Liver (tissue), 7 donors: ENCODE measurements at regions not wholly inside any gene's neighbourhood (a gene's known extent, or its start where the extent isn't known, plus 50 kb on each side); places are given as distances from the start of the nearest gene placed in this dataset.
"Not testable (repeated sequence)": the region's sequence is repeated elsewhere in the genome, so short reads cannot be mapped to it uniquely, and the experiment has no call there.

Experiments
- DNase-seq: peaks from one replicate; pipeline ENCODE4 v3.0.0-alpha.2; 2017; ENCODE audit warnings: low spot score
- H3K27ac ChIP-seq, 2 donors: one replicate each; pipeline ENCODE4 v1.7.0; 2013; ENCODE audit warnings: inconsistent platforms in 2 of 2, low read length in 2 of 2, control low read depth in 1 of 2, low read depth in 1 of 2, mild to moderate bottlenecking in 1 of 2
- H3K27me3 ChIP-seq, 4 donors: one replicate each; pipeline versions ENCODE4 v1.6.1 to v1.7.0; 2013; ENCODE audit warnings: low read length in 3 of 4, inconsistent platforms in 1 of 4, mild to moderate bottlenecking in 1 of 4, moderate library complexity in 1 of 4; ENCODE audit not compliant: control insufficient read depth in 4 of 4, insufficient read depth in 4 of 4
- H3K36me3 ChIP-seq, 4 donors: one replicate each; pipeline versions ENCODE4 v1.6.1 to v1.7.0; 2013; ENCODE audit warnings: low read length in 3 of 4, mild to moderate bottlenecking in 3 of 4, low read depth in 1 of 4, moderate library complexity in 1 of 4; ENCODE audit not compliant: control insufficient read depth in 4 of 4, insufficient read depth in 3 of 4
- H3K4me1 ChIP-seq, 4 donors: one replicate each; pipeline versions ENCODE4 v1.6.1 to v1.7.0; 2013; ENCODE audit warnings: low read length in 3 of 4, mild to moderate bottlenecking in 3 of 4, moderate library complexity in 1 of 4; ENCODE audit not compliant: control insufficient read depth in 4 of 4, insufficient read depth in 4 of 4
- H3K4me3 ChIP-seq, 3 donors: one replicate each; pipeline versions ENCODE4 v1.6.1 to v1.7.0; 2013; ENCODE audit warnings: low read length in 3 of 3, control low read depth in 1 of 3, low read depth in 1 of 3, mild to moderate bottlenecking in 1 of 3
- H3K9ac ChIP-seq, 2 donors: one replicate each; pipeline ENCODE4 v1.7.0; 2013; ENCODE audit warnings: low read length in 2 of 2, mild to moderate bottlenecking in 2 of 2, moderate library complexity in 2 of 2, control low read depth in 1 of 2, low read depth in 1 of 2
- H3K9me3 ChIP-seq, 4 donors: one replicate each; pipeline versions ENCODE4 v1.6.1 to v1.7.0; 2013; ENCODE audit warnings: low read length in 3 of 4; ENCODE audit not compliant: control insufficient read depth in 4 of 4
- ATF3 ChIP-seq: IDR thresholded peaks from 2 replicates; pipeline ENCODE4 v1.6.1; 2016; ENCODE audit warnings: antibody characterized with exemption
- EGR1 ChIP-seq, 2 donors: IDR thresholded peaks; 2 replicates each; pipeline ENCODE4 v1.6.1; 2016 to 2018; ENCODE audit warnings: antibody characterized with exemption in 2 of 2, low read depth in 2 of 2
- FOXA2 ChIP-seq: IDR thresholded peaks from 2 replicates; pipeline ENCODE4 v1.6.1; 2016; ENCODE audit warnings: antibody characterized with exemption
- GABPA ChIP-seq, 2 donors: IDR thresholded peaks in 1 of 2; conservative IDR thresholded peaks in 1 of 2; 2 replicates each; pipeline ENCODE4 v1.6.1; 2016; ENCODE audit warnings: antibody characterized with exemption in 2 of 2, mild to moderate bottlenecking in 1 of 2, moderate library complexity in 1 of 2
- HNF4A ChIP-seq, 2 donors: conservative IDR thresholded peaks; 2 replicates each; pipeline ENCODE4 v1.6.1; 2016; ENCODE audit warnings: antibody characterized with exemption in 2 of 2, mild to moderate bottlenecking in 2 of 2
- HNF4G ChIP-seq: IDR thresholded peaks from 2 replicates; pipeline ENCODE4 v1.6.1; 2016; ENCODE audit warnings: antibody characterized with exemption
- JUND ChIP-seq, 2 donors: IDR thresholded peaks; 2 replicates each; pipeline ENCODE4 v1.6.1; 2016; ENCODE audit warnings: antibody characterized with exemption in 2 of 2
- RAD21 ChIP-seq, 2 donors: IDR thresholded peaks; 2 replicates each; pipeline ENCODE4 v1.6.1; 2016; ENCODE audit warnings: antibody characterized with exemption in 2 of 2, mild to moderate bottlenecking in 2 of 2
- RXRA ChIP-seq, 2 donors: IDR thresholded peaks; 2 replicates each; pipeline ENCODE4 v1.6.1; 2017 to 2018; ENCODE audit warnings: antibody characterized with exemption in 2 of 2, mild to moderate bottlenecking in 1 of 2
- SP1 ChIP-seq: IDR thresholded peaks from 2 replicates; pipeline ENCODE4 v1.6.1; 2018; ENCODE audit warnings: antibody characterized with exemption, mild to moderate bottlenecking
- TAF1 ChIP-seq: conservative IDR thresholded peaks from 2 replicates; pipeline ENCODE4 v1.6.1; 2016; ENCODE audit warnings: antibody characterized with exemption, mild to moderate bottlenecking
- YY1 ChIP-seq: IDR thresholded peaks from 2 replicates; pipeline ENCODE4 v1.6.1; 2016; ENCODE audit warnings: antibody characterized with exemption, mild to moderate bottlenecking
- ZBTB33 ChIP-seq: IDR thresholded peaks from 2 replicates; pipeline ENCODE4 v1.6.1; 2016; ENCODE audit warnings: antibody characterized with exemption
- WGBS: extraction: QIAGEN DNeasy Blood & Tissue Kit; methylation state at CpG from one replicate; pipeline ENCODE4 v1.1.7; 2013; 5-methylcytosine and 5-hydroxymethylcytosine counted together
- TF ChIP-seq, protein P1 (sequence below): IDR thresholded peaks from 2 replicates; pipeline ENCODE4 v1.6.1; 2016; ENCODE audit warnings: antibody characterized with exemption
- donor health status: healthy.
- donor health status: healthy.
- donor health status: healthy.
- donor health status: healthy.

DNA sequence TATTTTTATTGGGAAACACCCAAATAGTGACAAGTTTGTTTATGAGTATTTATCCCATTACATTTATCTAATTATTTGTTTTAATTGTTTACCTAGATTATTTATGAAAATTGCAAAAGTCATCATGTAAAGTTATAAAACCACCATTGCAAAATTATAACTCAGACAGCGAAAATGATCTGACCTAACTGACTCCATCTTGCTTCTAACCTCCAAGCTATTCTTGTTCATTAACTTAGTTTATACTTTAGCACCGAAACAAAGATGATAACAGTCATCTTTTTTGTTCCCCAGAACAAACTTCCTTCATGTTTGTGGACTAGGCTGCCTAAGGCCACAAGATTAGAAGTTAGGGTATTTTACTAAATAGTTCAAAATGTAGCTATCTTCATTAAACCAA lies 190.8 kb downstream of the FASLG start:
- Histone ChIP-seq H3K9me3 (no peaks in the 10 kb centered on the region), H3K4me3 (no peak overlapping the region), H3K36me3 (no peaks in the 10 kb centered on the region), H3K9ac (no peak overlapping the region), H3K27ac (no peak overlapping the region), H3K4me1 (no peaks in the 10 kb centered on the region), H3K27me3 (no peaks in the 10 kb centered on the region)
- no peak for DNase-seq
- no peak for TF ChIP-seq TAF1
- TF ChIP-seq SP1: no peak
- no peak for TF ChIP-seq FOXA2
- WGBS: 96% methylated on average over 2 of the region's 2 CpGs

- DNase-seq: no peak
- TF ChIP-seq SP1: no peak
- no peak overlapping the region for H3K9ac ChIP-seq
These were observed 192.2 kb downstream of the FASLG start for GRCh38 chr1:172851077-172851476.

DNA sequence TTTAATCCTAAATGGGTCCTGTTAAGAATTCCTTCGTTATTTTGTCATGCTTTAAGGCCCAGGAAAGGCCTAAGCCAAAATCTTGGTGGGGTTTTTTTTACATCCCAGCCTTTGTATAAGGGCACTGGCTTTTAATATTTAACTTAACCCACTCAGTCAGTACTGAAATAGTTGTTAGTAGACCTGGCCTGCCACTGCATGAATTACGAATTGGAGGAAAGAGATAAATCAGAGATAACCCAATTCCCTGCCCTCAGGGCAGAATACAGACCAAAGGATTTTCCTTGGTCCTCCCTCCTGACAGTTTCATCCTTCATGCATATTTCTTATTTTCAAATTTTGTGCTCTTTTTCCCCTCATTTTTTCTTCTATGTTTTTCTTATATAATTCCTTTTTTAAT lies 193.0 kb downstream of the FASLG start:
- no peaks in the 10 kb centered on the region for H3K4me1 ChIP-seq
- TF ChIP-seq RAD21 (IDR thresholded peaks at IDR 0.05): no peak
- TF ChIP-seq YY1: no peak
- no peaks in the 10 kb centered on the region for H3K27me3 ChIP-seq
- H3K36me3 ChIP-seq: no peaks in the 10 kb centered on the region
- no peak for DNase-seq
- no peak overlapping the region for H3K4me3 ChIP-seq
- no peaks in the 10 kb centered on the region for H3K9me3 ChIP-seq
- WGBS: 59% methylated on average over 2 of the region's 2 CpGs
- no peak overlapping the region for H3K9ac ChIP-seq
- H3K27ac ChIP-seq: no peak overlapping the region

More at GRCh38 chr1:172851077-172851476, 192.2 kb downstream of the FASLG start:
- no peaks in the 10 kb centered on the region for H3K4me1 ChIP-seq
- H3K27ac ChIP-seq: no peak overlapping the region
- no peaks in the 10 kb centered on the region for H3K27me3 ChIP-seq
- WGBS: 84% methylated on average over 8 of the region's 8 CpGs
- H3K4me3 ChIP-seq: no peak overlapping the region
- H3K9me3 ChIP-seq: no peaks in the 10 kb centered on the region
- H3K36me3 ChIP-seq: no peaks in the 10 kb centered on the region

DNA sequence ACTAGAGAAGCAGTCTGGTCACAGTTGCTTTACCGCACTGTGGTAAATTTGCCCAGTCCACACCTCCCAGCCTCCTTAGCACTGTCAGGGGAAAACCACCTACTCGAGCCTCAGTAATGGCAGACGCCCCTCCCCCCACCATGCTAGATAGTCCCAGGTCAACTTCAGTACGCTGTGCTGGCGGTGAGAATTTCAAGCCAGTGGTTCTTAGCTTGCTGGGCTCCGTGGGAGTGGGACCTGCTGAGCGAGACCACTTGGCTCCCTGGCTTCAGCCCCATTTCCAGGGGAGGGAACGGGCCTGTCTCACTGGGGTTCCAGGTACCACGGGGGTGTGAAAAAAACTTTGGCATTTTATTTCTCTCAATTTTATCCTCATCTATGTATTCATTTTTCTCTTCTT lies 194.8 kb downstream of the TNFSF18 start:
- not testable (repeated sequence) for DNase-seq, H3K27me3 ChIP-seq, H3K36me3 ChIP-seq, H3K27ac ChIP-seq, H3K9ac ChIP-seq, H3K4me1 ChIP-seq, H3K9me3 ChIP-seq, H3K4me3 ChIP-seq
- 86% methylated on average over 9 of the region's 9 CpGs for WGBS

DNA sequence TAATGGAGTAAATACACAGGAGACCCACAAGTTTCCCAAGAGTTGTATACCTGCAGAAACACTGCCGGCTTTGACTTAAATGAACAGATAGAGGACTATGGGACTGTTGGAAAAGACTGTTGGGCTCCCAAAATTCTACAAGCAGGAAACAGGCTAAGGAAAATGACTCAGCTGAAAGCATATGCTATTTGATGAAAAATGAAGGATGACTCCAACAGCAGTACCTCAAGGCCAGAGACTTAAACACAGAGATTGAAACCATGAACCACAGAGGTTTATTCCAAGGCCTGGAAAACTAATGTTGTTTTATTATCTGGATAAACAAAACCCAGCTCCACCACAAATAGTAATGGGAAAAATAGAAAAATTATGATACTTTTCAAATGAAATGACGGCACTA lies 187.7 kb downstream of the TNFSF18 start:
- H3K9me3 ChIP-seq: no peaks in the 10 kb centered on the region
- no peaks in the 10 kb centered on the region for H3K27me3 ChIP-seq
- no peak for DNase-seq
- no peaks in the 10 kb centered on the region for H3K4me1 ChIP-seq
- H3K9ac ChIP-seq: no peak overlapping the region
- 96% methylated on average over 2 of the region's 2 CpGs for WGBS
- no peaks in the 10 kb centered on the region for H3K36me3 ChIP-seq
- no peak overlapping the region for H3K27ac ChIP-seq
- no peak overlapping the region for H3K4me3 ChIP-seq
- no peak for TF ChIP-seq ATF3
- no peak for TF ChIP-seq RAD21 (IDR thresholded peaks at IDR 0.05)
- no peak for TF ChIP-seq YY1
- no peak for TF ChIP-seq EGR1 (IDR thresholded peaks at IDR 0.05; ENCODE audit: low read depth in 2 of 2)
- no peak for TF ChIP-seq RXRA (IDR thresholded peaks at IDR 0.05)
- no peak for TF ChIP-seq TAF1
- no peak for TF ChIP-seq HNF4A (conservative IDR thresholded peaks at IDR 0.05)
- TF ChIP-seq, protein P1, sequence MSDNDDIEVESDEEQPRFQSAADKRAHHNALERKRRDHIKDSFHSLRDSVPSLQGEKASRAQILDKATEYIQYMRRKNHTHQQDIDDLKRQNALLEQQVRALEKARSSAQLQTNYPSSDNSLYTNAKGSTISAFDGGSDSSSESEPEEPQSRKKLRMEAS: no peak
- no peak for TF ChIP-seq GABPA (IDR thresholded peaks at IDR 0.05 in 1 of 2, conservative IDR thresholded peaks at IDR 0.05 in 1 of 2)
- no peak for TF ChIP-seq JUND (IDR thresholded peaks at IDR 0.05)
- TF ChIP-seq SP1: no peak
- TF ChIP-seq HNF4G: no peak
- TF ChIP-seq ZBTB33: no peak
